Tibial nerve (tissue), 3 donors: ENCODE measurements at regions not wholly inside any gene's neighbourhood (a gene's known extent, or its start where the extent isn't known, plus 50 kb on each side); places are given as distances from the start of the nearest gene placed in this dataset.
"Not testable (repeated sequence)": the region's sequence is repeated elsewhere in the genome, so short reads cannot be mapped to it uniquely, and the experiment has no call there.

Source experiments
- POLR2A ChIP-seq, 2 donors: fragments of 450-650 bp; IDR thresholded peaks; one replicate each; pipeline ENCODE4 v1.6.1; 2017; ENCODE audit warnings: antibody characterized with exemption in 2 of 2, mild to moderate bottlenecking in 2 of 2, moderate library complexity in 2 of 2
- TF ChIP-seq, protein P1 (sequence below), 5 experiments: fragments of 200-600 bp in 3 of 5; fragments of 450-650 bp in 2 of 5; sonication (generic) in 3 of 5; IDR thresholded peaks; one replicate each; pipeline ENCODE4 v1.5.1; 2016 to 2019; ENCODE audit warnings: antibody characterized with exemption in 5 of 5, mild to moderate bottlenecking in 3 of 5, moderate library complexity in 2 of 5

DNA sequence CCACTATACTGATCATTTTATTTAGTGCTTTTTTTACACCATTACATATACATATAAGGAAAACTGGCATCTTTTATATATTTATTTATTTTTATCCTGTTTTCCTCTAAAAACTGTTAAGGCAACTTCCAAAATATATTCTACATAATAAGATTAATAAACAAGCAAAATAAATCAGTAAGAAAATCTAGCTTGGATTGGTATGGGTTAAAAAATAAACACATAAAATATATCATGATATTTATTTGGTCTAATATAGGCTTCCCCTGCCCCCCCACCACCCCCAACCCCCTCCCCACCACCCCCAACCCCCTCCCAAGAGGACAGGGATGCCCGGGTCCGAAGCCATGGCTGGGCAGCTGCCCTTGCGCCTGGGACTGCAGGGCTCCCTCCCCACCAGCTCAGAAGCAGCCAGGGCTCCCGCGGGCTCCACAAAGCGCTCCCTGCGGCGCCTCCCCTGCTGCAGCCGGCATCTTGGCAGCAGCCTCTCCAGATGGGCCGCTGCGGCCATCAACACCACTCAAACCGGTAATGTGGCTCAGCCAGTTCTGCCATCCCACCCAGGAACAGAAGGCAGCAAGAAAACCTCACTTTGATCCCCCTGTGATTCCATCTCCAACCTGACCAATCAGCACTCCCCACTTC is 319.3 kb downstream of the SPATA31A6 start:
- TF ChIP-seq, protein P1, sequence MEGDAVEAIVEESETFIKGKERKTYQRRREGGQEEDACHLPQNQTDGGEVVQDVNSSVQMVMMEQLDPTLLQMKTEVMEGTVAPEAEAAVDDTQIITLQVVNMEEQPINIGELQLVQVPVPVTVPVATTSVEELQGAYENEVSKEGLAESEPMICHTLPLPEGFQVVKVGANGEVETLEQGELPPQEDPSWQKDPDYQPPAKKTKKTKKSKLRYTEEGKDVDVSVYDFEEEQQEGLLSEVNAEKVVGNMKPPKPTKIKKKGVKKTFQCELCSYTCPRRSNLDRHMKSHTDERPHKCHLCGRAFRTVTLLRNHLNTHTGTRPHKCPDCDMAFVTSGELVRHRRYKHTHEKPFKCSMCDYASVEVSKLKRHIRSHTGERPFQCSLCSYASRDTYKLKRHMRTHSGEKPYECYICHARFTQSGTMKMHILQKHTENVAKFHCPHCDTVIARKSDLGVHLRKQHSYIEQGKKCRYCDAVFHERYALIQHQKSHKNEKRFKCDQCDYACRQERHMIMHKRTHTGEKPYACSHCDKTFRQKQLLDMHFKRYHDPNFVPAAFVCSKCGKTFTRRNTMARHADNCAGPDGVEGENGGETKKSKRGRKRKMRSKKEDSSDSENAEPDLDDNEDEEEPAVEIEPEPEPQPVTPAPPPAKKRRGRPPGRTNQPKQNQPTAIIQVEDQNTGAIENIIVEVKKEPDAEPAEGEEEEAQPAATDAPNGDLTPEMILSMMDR (IDR thresholded peaks at IDR 0.05): not testable (repeated sequence)
- TF ChIP-seq POLR2A (IDR thresholded peaks at IDR 0.05): not testable (repeated sequence)
